ENCODE measurements at regions not wholly inside any gene's neighbourhood (a gene's known extent, or its start where the extent isn't known, plus 50 kb on each side); places are given as distances from the start of the nearest gene placed in this dataset.

DNA sequence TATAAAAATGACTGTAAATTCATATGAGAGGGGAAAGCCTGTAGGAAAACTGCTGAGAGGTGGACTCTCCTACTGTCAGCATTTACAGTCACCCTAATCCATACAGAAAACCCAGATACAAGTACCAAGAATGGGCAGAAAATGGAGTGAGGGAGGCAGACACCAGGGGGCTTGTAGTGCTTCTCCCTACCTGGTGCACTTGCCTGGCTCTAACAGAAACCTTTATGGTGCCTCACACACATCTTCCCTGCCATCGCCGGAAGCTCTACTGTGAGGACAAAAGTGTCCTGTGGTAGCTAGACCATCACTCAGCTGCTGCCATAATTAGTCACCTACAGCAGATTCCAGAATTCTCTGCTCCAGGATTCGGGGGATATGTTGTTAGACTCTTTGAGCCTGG is 441.3 kb downstream of the TFAP2B start:
- H2AFZ ChIP-seq (ENCODE audit: control insufficient read depth, low read length): no peak overlapping the region
- DNase-seq (ENCODE audit: low read depth, low spot score) (no peak), FAIRE-seq (no peak)
- TF ChIP-seq, protein P1, sequence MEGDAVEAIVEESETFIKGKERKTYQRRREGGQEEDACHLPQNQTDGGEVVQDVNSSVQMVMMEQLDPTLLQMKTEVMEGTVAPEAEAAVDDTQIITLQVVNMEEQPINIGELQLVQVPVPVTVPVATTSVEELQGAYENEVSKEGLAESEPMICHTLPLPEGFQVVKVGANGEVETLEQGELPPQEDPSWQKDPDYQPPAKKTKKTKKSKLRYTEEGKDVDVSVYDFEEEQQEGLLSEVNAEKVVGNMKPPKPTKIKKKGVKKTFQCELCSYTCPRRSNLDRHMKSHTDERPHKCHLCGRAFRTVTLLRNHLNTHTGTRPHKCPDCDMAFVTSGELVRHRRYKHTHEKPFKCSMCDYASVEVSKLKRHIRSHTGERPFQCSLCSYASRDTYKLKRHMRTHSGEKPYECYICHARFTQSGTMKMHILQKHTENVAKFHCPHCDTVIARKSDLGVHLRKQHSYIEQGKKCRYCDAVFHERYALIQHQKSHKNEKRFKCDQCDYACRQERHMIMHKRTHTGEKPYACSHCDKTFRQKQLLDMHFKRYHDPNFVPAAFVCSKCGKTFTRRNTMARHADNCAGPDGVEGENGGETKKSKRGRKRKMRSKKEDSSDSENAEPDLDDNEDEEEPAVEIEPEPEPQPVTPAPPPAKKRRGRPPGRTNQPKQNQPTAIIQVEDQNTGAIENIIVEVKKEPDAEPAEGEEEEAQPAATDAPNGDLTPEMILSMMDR (optimal IDR thresholded peaks at IDR 0.05 in 1 of 3, IDR thresholded peaks at IDR 0.05 in 1 of 3, conservative IDR thresholded peaks at IDR 0.05 in 1 of 3; ENCODE audit: extremely low read depth in 1 of 3, insufficient read depth in 2 of 3, low read length in 3 of 3): no peak
- TF ChIP-seq EZH2 (IDR thresholded peaks at IDR 0.05; ENCODE audit: low read length): no peak
- H3K27me3 ChIP-seq (ENCODE audit: control insufficient read depth, extremely low read depth, insufficient read depth, low read length): no peaks in the 10 kb centered on the region
- dilution Hi-C loops (cut with MboI; ENCODE audit: extremely low pct_ligation_motif_present, low sequenced_read_pairs): no loop called here
- H3K79me2 ChIP-seq (ENCODE audit: control insufficient read depth, insufficient read depth, low read length): no peaks in the 10 kb centered on the region
- no peak overlapping the region for H3K9ac ChIP-seq (ENCODE audit: control insufficient read depth, extremely low read depth, insufficient read depth, low read length)
- H3K27ac ChIP-seq (ENCODE audit: control insufficient read depth, insufficient read depth, low read length): no peak overlapping the region
- no peaks in the 10 kb centered on the region for H3K36me3 ChIP-seq (ENCODE audit: control insufficient read depth in 2 of 2, extremely low read depth in 1 of 2, insufficient read depth in 2 of 2, low read length in 2 of 2)
- H3K4me1 ChIP-seq (ENCODE audit: control insufficient read depth, extremely low read depth, insufficient read depth, low read length): no peaks in the 10 kb centered on the region
- H4K20me1 ChIP-seq (ENCODE audit: control insufficient read depth, extremely low read depth, insufficient read depth, low read length): no peaks in the 10 kb centered on the region
- no peaks in the 10 kb centered on the region for H3K9me3 ChIP-seq (ENCODE audit: control insufficient read depth, low read depth, low read length)
- H3K4me2 ChIP-seq (ENCODE audit: control insufficient read depth, extremely low read depth, insufficient read depth, low read depth, low read length): no peak overlapping the region
- no peaks in the 10 kb centered on the region for H3K9me1 ChIP-seq (ENCODE audit: control insufficient read depth, extremely low read depth, insufficient read depth, low read length)
- H3K4me3 ChIP-seq (ENCODE audit: control insufficient read depth in 2 of 3, extremely low read depth in 1 of 3, insufficient read depth in 2 of 3, low read depth in 1 of 3, low read length in 3 of 3): no peak overlapping the region

DNA sequence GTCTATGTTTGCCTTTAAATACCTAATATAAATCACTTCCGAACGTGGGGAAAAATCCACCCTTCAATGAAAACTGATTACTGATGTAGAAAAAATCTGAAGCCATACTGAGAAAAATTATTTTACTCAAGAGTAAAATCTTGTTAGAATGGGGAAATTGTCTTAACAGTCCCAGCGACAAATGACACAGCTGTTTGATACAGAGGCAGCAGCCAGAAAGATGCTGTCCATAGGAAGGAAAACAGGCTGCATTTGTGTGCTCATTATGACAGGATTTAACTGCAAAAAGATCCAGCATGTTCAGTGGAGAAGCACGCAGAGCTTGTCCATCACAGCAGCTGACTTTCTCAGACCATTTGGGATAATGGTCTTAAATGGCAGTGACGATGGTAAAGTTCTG is 443.0 kb downstream of the TFAP2B start:
- no peaks in the 10 kb centered on the region for H3K27me3 ChIP-seq (ENCODE audit: control insufficient read depth, extremely low read depth, insufficient read depth, low read length)
- dilution Hi-C loops (cut with MboI; ENCODE audit: extremely low pct_ligation_motif_present, low sequenced_read_pairs): no loop called here
- H3K9ac ChIP-seq (ENCODE audit: control insufficient read depth, extremely low read depth, insufficient read depth, low read length): no peak overlapping the region
- no peak overlapping the region for H3K4me3 ChIP-seq (ENCODE audit: control insufficient read depth in 2 of 3, extremely low read depth in 1 of 3, insufficient read depth in 2 of 3, low read depth in 1 of 3, low read length in 3 of 3)
- H3K4me1 ChIP-seq (ENCODE audit: control insufficient read depth, extremely low read depth, insufficient read depth, low read length): no peaks in the 10 kb centered on the region
- H3K9me3 ChIP-seq (ENCODE audit: control insufficient read depth, low read depth, low read length): no peaks in the 10 kb centered on the region
- H3K27ac ChIP-seq (ENCODE audit: control insufficient read depth, insufficient read depth, low read length): no peak overlapping the region
- H4K20me1 ChIP-seq (ENCODE audit: control insufficient read depth, extremely low read depth, insufficient read depth, low read length): no peaks in the 10 kb centered on the region
- no peak overlapping the region for H2AFZ ChIP-seq (ENCODE audit: control insufficient read depth, low read length)
- DNase-seq (ENCODE audit: low read depth, low spot score) (no peak), FAIRE-seq (no peak)
- no peaks in the 10 kb centered on the region for H3K36me3 ChIP-seq (ENCODE audit: control insufficient read depth in 2 of 2, extremely low read depth in 1 of 2, insufficient read depth in 2 of 2, low read length in 2 of 2)
- TF ChIP-seq EZH2 (IDR thresholded peaks at IDR 0.05; ENCODE audit: low read length): no peak
- no peaks in the 10 kb centered on the region for H3K9me1 ChIP-seq (ENCODE audit: control insufficient read depth, extremely low read depth, insufficient read depth, low read length)
- H3K4me2 ChIP-seq (ENCODE audit: control insufficient read depth, extremely low read depth, insufficient read depth, low read depth, low read length): no peak overlapping the region
- no peaks in the 10 kb centered on the region for H3K79me2 ChIP-seq (ENCODE audit: control insufficient read depth, insufficient read depth, low read length)

DNA sequence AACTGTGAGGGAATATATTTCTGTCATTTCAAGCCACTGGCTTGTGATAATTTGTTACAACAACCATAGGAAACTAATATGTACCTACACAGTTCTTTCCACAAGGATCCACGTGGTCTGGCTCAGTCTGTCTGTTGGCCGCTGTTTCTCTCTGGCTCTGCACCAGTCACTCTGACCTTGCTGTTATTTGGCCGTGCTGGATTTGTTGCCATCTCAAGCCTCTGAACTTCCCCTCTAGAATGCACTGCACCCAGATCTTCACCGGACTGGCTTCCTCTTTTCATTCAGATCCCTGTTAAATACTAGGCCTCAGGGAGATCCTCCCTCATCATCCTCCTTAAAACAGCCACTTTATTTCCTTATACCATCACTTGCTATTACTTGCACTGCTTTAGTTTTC is 446.8 kb downstream of the TFAP2B start:
- FAIRE-seq (no peak), DNase-seq (ENCODE audit: low read depth, low spot score) (no peak)
- dilution Hi-C loops (cut with MboI; ENCODE audit: extremely low pct_ligation_motif_present, low sequenced_read_pairs): no loop called here
- Histone ChIP-seq H3K9me1 (ENCODE audit: control insufficient read depth, extremely low read depth, insufficient read depth, low read length) (no peaks in the 10 kb centered on the region), H3K4me1 (ENCODE audit: control insufficient read depth, extremely low read depth, insufficient read depth, low read length) (no peaks in the 10 kb centered on the region), H3K4me2 (ENCODE audit: control insufficient read depth, extremely low read depth, insufficient read depth, low read depth, low read length) (no peak overlapping the region), H3K9ac (ENCODE audit: control insufficient read depth, extremely low read depth, insufficient read depth, low read length) (no peak overlapping the region), H2AFZ (ENCODE audit: control insufficient read depth, low read length) (no peak overlapping the region), H3K36me3 (ENCODE audit: control insufficient read depth in 2 of 2, extremely low read depth in 1 of 2, insufficient read depth in 2 of 2, low read length in 2 of 2) (no peaks in the 10 kb centered on the region), H4K20me1 (ENCODE audit: control insufficient read depth, extremely low read depth, insufficient read depth, low read length) (no peaks in the 10 kb centered on the region), H3K4me3 (ENCODE audit: control insufficient read depth in 2 of 3, extremely low read depth in 1 of 3, insufficient read depth in 2 of 3, low read depth in 1 of 3, low read length in 3 of 3) (no peak overlapping the region), H3K27ac (ENCODE audit: control insufficient read depth, insufficient read depth, low read length) (no peak overlapping the region), H3K27me3 (ENCODE audit: control insufficient read depth, extremely low read depth, insufficient read depth, low read length) (no peaks in the 10 kb centered on the region), H3K79me2 (ENCODE audit: control insufficient read depth, insufficient read depth, low read length) (no peaks in the 10 kb centered on the region), H3K9me3 (ENCODE audit: control insufficient read depth, low read depth, low read length) (no peaks in the 10 kb centered on the region)
- TF ChIP-seq EZH2 (IDR thresholded peaks at IDR 0.05; ENCODE audit: low read length): no peak

Measured in keratinocyte (primary cell).